Neural crest cell (in vitro differentiated cells): ENCODE measurements at regions not wholly inside any gene's neighbourhood (a gene's known extent, or its start where the extent isn't known, plus 50 kb on each side); places are given as distances from the start of the nearest gene placed in this dataset.

Source experiments
- DNase-seq: peaks from one replicate; pipeline ENCODE4 v3.0.0; 2021; ENCODE audit warnings: low read depth, mixed read lengths, low spot score
- H3K27ac Mint-ChIP-seq: one replicate; pipeline ENCODE4 v1.8.0; 2021; ENCODE audit warnings: mild to moderate bottlenecking, mixed read lengths; ENCODE audit not compliant: unreplicated experiment
- H3K27me3 Mint-ChIP-seq: 2 replicates; pipeline ENCODE4 v1.8.0; 2021; ENCODE audit warnings: low read depth, mild to moderate bottlenecking, mixed read lengths
- H3K36me3 Mint-ChIP-seq: 2 replicates; pipeline ENCODE4 v1.8.0; 2021; ENCODE audit warnings: low read depth, mild to moderate bottlenecking, mixed read lengths
- H3K4me1 Mint-ChIP-seq: 2 replicates; pipeline ENCODE4 v1.8.0; 2021; ENCODE audit warnings: mixed read lengths
- H3K4me3 Mint-ChIP-seq: one replicate; pipeline ENCODE4 v1.8.0; 2021; ENCODE audit warnings: mild to moderate bottlenecking, mixed read lengths
- H3K9me3 Mint-ChIP-seq: 2 replicates; pipeline ENCODE4 v1.8.0; 2021; ENCODE audit warnings: mixed read lengths
- CTCF ChIP-seq: fragments of 200-600 bp; sonication (generic); conservative IDR thresholded peaks from 2 replicates; pipeline ENCODE4 v1.5.0; 2021; ENCODE audit warnings: antibody characterized with exemption, mild to moderate bottlenecking

- H3K36me3 Mint-ChIP-seq: no peaks in the 10 kb centered on the region
- no peak for DNase-seq
- peaks cover 50% of the 10 kb centered on the region for H3K4me1 Mint-ChIP-seq
- no peak for TF ChIP-seq CTCF
- peaks cover 2% of the 10 kb centered on the region for H3K27me3 Mint-ChIP-seq
- H3K27ac Mint-ChIP-seq: no peak overlapping the region
- H3K4me3 Mint-ChIP-seq: no peak overlapping the region
- no peaks in the 10 kb centered on the region for H3K9me3 Mint-ChIP-seq
These were observed 86.7 kb upstream of the KLF7 start for GRCh38 chr2:207252416-207252815.

GRCh38 chr2:207252979-207253645, 87.4 kb upstream of the KLF7 start:
- Mint-ChIP-seq H3K4me1 (peaks cover 57% of the 10 kb centered on the region), H3K27ac (peak overlapping the region; percentile 88), H3K36me3 (no peaks in the 10 kb centered on the region), H3K27me3 (peaks cover 2% of the 10 kb centered on the region), H3K9me3 (no peaks in the 10 kb centered on the region), H3K4me3 (no peak overlapping the region)
- peak; percentile 15 for DNase-seq
- no peak for TF ChIP-seq CTCF

- Mint-ChIP-seq H3K27ac (peak overlapping the region; percentile 88), H3K27me3 (peaks cover 2% of the 10 kb centered on the region), H3K4me1 (peaks cover 64% of the 10 kb centered on the region), H3K9me3 (no peaks in the 10 kb centered on the region), H3K4me3 (no peak overlapping the region), H3K36me3 (no peaks in the 10 kb centered on the region)
- TF ChIP-seq CTCF: no peak
- DNase-seq: no peak
These were observed 88.1 kb upstream of the KLF7 start for GRCh38 chr2:207253666-207254345.

- TF ChIP-seq CTCF: no peak
- Mint-ChIP-seq H3K9me3 (no peaks in the 10 kb centered on the region), H3K36me3 (no peaks in the 10 kb centered on the region), H3K4me3 (no peak overlapping the region), H3K27me3 (peaks cover 2% of the 10 kb centered on the region), H3K4me1 (peaks cover 70% of the 10 kb centered on the region), H3K27ac (peak overlapping the region; percentile 81)
- no peak for DNase-seq
These were observed 89.1 kb upstream of the KLF7 start for GRCh38 chr2:207254591-207255464.

- no peaks in the 10 kb centered on the region for H3K36me3 Mint-ChIP-seq
- peak overlapping the region; percentile 81 for H3K27ac Mint-ChIP-seq
- DNase-seq: no peak
- peaks cover 2% of the 10 kb centered on the region for H3K27me3 Mint-ChIP-seq
- peaks cover 70% of the 10 kb centered on the region for H3K4me1 Mint-ChIP-seq
- peak overlapping the region; percentile 42 for H3K4me3 Mint-ChIP-seq
- no peak for TF ChIP-seq CTCF
- H3K9me3 Mint-ChIP-seq: no peaks in the 10 kb centered on the region
These were observed 90.1 kb upstream of the KLF7 start for GRCh38 chr2:207255565-207256470.
